LNCaP clone FGC (cell line): ENCODE measurements at regions not wholly inside any gene's neighbourhood (a gene's known extent, or its start where the extent isn't known, plus 50 kb on each side); places are given as distances from the start of the nearest gene placed in this dataset.

Experiments
- DNase-seq: peaks from one replicate; pipeline ENCODE4 v3.0.0-alpha.2; 2011; ENCODE audit warnings: low read depth
- H3K4me3 ChIP-seq: 2 replicates; pipeline ENCODE4 v1.5.1; 2011; ENCODE audit warnings: mild to moderate bottlenecking, low read depth, low read length, control low read depth
- CTCF ChIP-seq: IDR thresholded peaks from 2 replicates; pipeline ENCODE4 v1.5.1; 2012; ENCODE audit warnings: mild to moderate bottlenecking; ENCODE audit not compliant: control insufficient read depth, insufficient read depth; ENCODE audit errors: extremely low read depth

GRCh38 chr1:217336724-217337123 is 294.2 kb downstream of the GPATCH2 start:
- no peak overlapping the region for H3K4me3 ChIP-seq
- no peak for DNase-seq
- TF ChIP-seq CTCF = no peak

- H3K4me3 ChIP-seq = no peak overlapping the region
- DNase-seq = no peak
- TF ChIP-seq CTCF = peak; percentile 58
Observed at GRCh38 chr1:217333939-217334338, 297.0 kb downstream of the GPATCH2 start.

- peak; percentile 24; the same call in 1 of the 2 replicates for TF ChIP-seq CTCF
- H3K4me3 ChIP-seq = no peak overlapping the region
- DNase-seq = no peak
Observed at GRCh38 chr1:217332431-217333065, 298.3 kb downstream of the GPATCH2 start.

- TF ChIP-seq CTCF = no peak
- no peak overlapping the region for H3K4me3 ChIP-seq
- no peak for DNase-seq
Observed at GRCh38 chr1:217331698-217332097, 299.2 kb downstream of the GPATCH2 start.

GRCh38 chr1:217327901-217328300 is 303.0 kb downstream of the GPATCH2 start:
- H3K4me3 ChIP-seq = no peak overlapping the region
- no peak for TF ChIP-seq CTCF
- no peak for DNase-seq

GRCh38 chr1:217322834-217323233 is 308.1 kb downstream of the GPATCH2 start:
- DNase-seq = no peak
- H3K4me3 ChIP-seq = no peak overlapping the region
- TF ChIP-seq CTCF = no peak

- H3K4me3 ChIP-seq = no peak overlapping the region
- DNase-seq = no peak
- no peak for TF ChIP-seq CTCF
Observed at GRCh38 chr1:217315346-217315745, 315.5 kb downstream of the GPATCH2 start.
